ENCODE measurements at regions not wholly inside any gene's neighbourhood (a gene's known extent, or its start where the extent isn't known, plus 50 kb on each side); places are given as distances from the start of the nearest gene placed in this dataset.

DNA sequence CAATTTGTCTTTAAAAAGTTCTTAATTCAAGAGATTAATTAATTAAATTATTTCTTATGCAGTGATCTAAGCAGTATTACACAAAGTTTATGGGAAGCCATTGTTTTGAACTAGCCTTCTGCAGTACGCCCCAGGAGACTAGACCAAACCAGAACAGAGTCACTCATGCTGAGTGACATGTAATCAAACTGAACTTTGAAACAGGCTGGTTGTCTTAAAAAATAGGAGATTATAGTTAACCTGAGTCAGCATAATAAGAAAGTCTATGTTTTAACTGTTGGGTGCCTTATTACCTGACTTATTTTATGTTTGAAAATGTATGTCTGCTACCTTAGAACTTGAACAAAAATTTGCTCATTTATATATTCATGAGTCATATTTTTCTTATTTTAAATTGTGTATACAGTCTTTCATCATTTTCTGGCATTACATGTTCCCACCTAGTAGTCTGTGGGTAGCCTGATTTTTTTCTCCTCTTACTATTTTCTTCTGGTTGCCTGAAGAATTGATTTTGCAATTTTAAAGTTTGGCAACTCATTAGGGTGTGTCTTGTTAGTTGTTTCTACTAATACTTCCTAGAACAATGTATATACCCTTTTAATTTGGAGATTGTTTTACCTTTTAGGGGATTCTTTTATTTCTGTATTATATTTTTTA, 161.4 kb downstream of the AASDHPPT start:
- Histone ChIP-seq H3K9me2 (replicated peaks; ENCODE audit: insufficient read depth, low read length) (no peaks in the 10 kb centered on the region), H3K4me3 (ENCODE audit: low read length) (no peak overlapping the region), H3K4me1 (ENCODE audit: low read length) (no peaks in the 10 kb centered on the region), H3K36me3 (ENCODE audit: insufficient read depth, low read length) (no peaks in the 10 kb centered on the region), H3K9ac (ENCODE audit: low read length) (no peak overlapping the region), H2AFZ (ENCODE audit: low read length) (no peak overlapping the region), H3K4me2 (ENCODE audit: low read depth, low read length, poor library complexity, severe bottlenecking) (no peak overlapping the region), H3K9me3 (ENCODE audit: low read length) (no peaks in the 10 kb centered on the region), H3K27ac (ENCODE audit: low read length) (no peak overlapping the region), H3K27me3 (ENCODE audit: low read length) (no peaks in the 10 kb centered on the region), H3K79me2 (ENCODE audit: low read length) (no peaks in the 10 kb centered on the region), H4K20me1 (ENCODE audit: insufficient read depth, low read depth, low read length) (no peaks in the 10 kb centered on the region)
- DNase-seq: no peak

DNA sequence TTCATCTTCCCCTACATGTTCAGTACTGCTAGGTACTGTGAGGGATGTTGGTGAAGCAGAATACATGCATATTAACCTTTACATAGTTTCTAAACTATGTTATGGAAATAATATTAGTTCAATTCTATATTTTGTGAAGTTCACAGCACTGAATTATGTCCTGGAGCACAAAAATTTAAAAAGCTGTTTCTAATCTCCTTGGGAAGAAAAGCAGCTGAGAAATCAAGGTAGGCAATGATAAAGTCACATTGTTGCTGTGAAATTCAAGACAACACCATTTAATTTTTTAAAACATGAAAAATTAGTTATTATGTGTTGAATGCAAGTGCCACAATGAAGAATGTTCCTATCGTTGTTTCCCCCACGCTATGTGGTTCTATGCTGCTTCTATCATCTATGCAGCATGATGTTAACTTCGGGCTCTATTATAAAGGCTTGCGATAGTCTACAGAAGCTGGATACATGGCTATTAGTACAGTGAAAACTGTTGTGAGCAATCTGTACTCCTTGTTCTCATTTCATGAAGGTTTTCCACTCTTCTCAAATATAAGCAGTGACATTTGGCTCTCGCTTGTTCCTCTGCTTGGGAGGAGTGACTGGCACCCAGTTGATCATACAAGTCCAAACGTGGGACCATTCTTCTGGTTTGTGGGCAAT, 164.3 kb downstream of the AASDHPPT start:
- no peaks in the 10 kb centered on the region for H4K20me1 ChIP-seq (ENCODE audit: insufficient read depth, low read depth, low read length)
- H3K4me3 ChIP-seq (ENCODE audit: low read length): no peak overlapping the region
- H3K79me2 ChIP-seq (ENCODE audit: low read length): no peaks in the 10 kb centered on the region
- no peak overlapping the region for H2AFZ ChIP-seq (ENCODE audit: low read length)
- no peaks in the 10 kb centered on the region for H3K4me1 ChIP-seq (ENCODE audit: low read length)
- H3K27ac ChIP-seq (ENCODE audit: low read length): no peak overlapping the region
- H3K27me3 ChIP-seq (ENCODE audit: low read length): no peaks in the 10 kb centered on the region
- no peaks in the 10 kb centered on the region for H3K36me3 ChIP-seq (ENCODE audit: insufficient read depth, low read length)
- H3K4me2 ChIP-seq (ENCODE audit: low read depth, low read length, poor library complexity, severe bottlenecking): no peak overlapping the region
- H3K9me3 ChIP-seq (ENCODE audit: low read length): no peaks in the 10 kb centered on the region
- H3K9me2 ChIP-seq (replicated peaks; ENCODE audit: insufficient read depth, low read length): no peaks in the 10 kb centered on the region
- no peak overlapping the region for H3K9ac ChIP-seq (ENCODE audit: low read length)
- DNase-seq: no peak

GRCh38 chr11:106242718-106243415, 165.4 kb downstream of the AASDHPPT start:
- Histone ChIP-seq H3K4me1 (ENCODE audit: low read length) (no peaks in the 10 kb centered on the region), H3K27ac (ENCODE audit: low read length) (no peak overlapping the region), H3K36me3 (ENCODE audit: insufficient read depth, low read length) (no peaks in the 10 kb centered on the region), H3K79me2 (ENCODE audit: low read length) (no peaks in the 10 kb centered on the region), H3K9me3 (ENCODE audit: low read length) (no peaks in the 10 kb centered on the region), H3K27me3 (ENCODE audit: low read length) (no peaks in the 10 kb centered on the region), H4K20me1 (ENCODE audit: insufficient read depth, low read depth, low read length) (no peaks in the 10 kb centered on the region), H3K9me2 (replicated peaks; ENCODE audit: insufficient read depth, low read length) (no peaks in the 10 kb centered on the region), H3K4me2 (ENCODE audit: low read depth, low read length, poor library complexity, severe bottlenecking) (no peak overlapping the region), H3K4me3 (ENCODE audit: low read length) (no peak overlapping the region), H2AFZ (ENCODE audit: low read length) (no peak overlapping the region), H3K9ac (ENCODE audit: low read length) (no peak overlapping the region)
- DNase-seq: no peak

DNA sequence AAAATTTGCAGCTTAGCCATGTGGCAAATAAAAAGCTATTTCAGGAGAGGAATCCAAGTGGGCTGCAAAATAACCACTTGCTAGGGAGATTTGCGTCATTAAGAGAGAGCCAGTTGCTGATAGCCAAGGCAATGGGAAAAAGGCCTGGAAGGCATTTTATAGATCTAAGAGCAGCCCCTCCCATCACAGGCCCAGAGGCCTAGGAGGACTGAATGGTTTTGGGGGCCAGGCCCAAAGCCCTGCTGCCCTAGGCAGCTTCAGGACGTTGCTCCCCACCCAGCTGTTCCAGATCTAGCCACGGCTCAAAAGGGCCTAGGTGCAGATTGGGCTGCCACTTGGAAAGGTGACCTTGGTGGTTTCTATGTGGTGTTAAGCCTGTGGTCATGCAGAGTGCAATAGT, 169.0 kb downstream of the AASDHPPT start:
- Histone ChIP-seq H4K20me1 (ENCODE audit: insufficient read depth, low read depth, low read length) (no peaks in the 10 kb centered on the region), H3K36me3 (ENCODE audit: insufficient read depth, low read length) (no peaks in the 10 kb centered on the region), H3K9me3 (ENCODE audit: low read length) (no peaks in the 10 kb centered on the region), H3K9ac (ENCODE audit: low read length) (no peak overlapping the region), H3K27me3 (ENCODE audit: low read length) (no peaks in the 10 kb centered on the region), H3K4me1 (ENCODE audit: low read length) (no peaks in the 10 kb centered on the region), H3K9me2 (replicated peaks; ENCODE audit: insufficient read depth, low read length) (0 out of 2 replicates have a peak, but pooled peaks cover 4% of the 10 kb centered on the region), H3K4me2 (ENCODE audit: low read depth, low read length, poor library complexity, severe bottlenecking) (no peak overlapping the region), H3K27ac (ENCODE audit: low read length) (no peak overlapping the region), H3K4me3 (ENCODE audit: low read length) (no peak overlapping the region), H3K79me2 (ENCODE audit: low read length) (no peaks in the 10 kb centered on the region), H2AFZ (ENCODE audit: low read length) (no peak overlapping the region)
- DNase-seq: no peak

GRCh38 chr11:106249617-106250239, 172.3 kb downstream of the AASDHPPT start:
- Histone ChIP-seq H3K27me3 (ENCODE audit: low read length) (no peaks in the 10 kb centered on the region), H3K4me3 (ENCODE audit: low read length) (no peak overlapping the region), H3K9me3 (ENCODE audit: low read length) (no peaks in the 10 kb centered on the region), H3K4me2 (ENCODE audit: low read depth, low read length, poor library complexity, severe bottlenecking) (no peak overlapping the region), H3K9ac (ENCODE audit: low read length) (no peak overlapping the region), H3K4me1 (ENCODE audit: low read length) (no peaks in the 10 kb centered on the region), H2AFZ (ENCODE audit: low read length) (no peak overlapping the region), H3K79me2 (ENCODE audit: low read length) (no peaks in the 10 kb centered on the region), H3K36me3 (ENCODE audit: insufficient read depth, low read length) (no peaks in the 10 kb centered on the region), H4K20me1 (ENCODE audit: insufficient read depth, low read depth, low read length) (no peaks in the 10 kb centered on the region), H3K27ac (ENCODE audit: low read length) (no peak overlapping the region), H3K9me2 (replicated peaks; ENCODE audit: insufficient read depth, low read length) (0 out of 2 replicates have a peak, but pooled peaks cover 4% of the 10 kb centered on the region)
- no peak for DNase-seq

DNA sequence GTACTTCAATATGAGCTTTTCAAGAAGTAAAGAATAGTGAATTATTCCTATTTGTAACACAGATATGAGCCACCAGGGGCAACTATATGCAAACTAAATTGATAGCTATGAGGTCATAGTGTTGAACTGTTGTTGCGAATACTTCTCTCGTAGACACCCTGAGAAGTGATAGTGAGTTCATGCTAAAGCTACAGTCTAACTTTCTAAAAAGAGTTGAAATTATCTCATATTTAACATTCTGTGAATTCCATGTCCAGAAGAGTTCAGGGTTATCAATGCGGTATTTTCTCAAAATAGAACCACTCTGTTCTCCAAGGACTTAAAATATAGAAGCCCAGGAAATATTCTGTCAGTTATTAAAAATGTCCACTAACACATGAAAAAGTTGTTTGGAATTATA, 185.4 kb downstream of the AASDHPPT start:
- no peaks in the 10 kb centered on the region for H3K36me3 ChIP-seq (ENCODE audit: insufficient read depth, low read length)
- H4K20me1 ChIP-seq (ENCODE audit: insufficient read depth, low read depth, low read length): no peaks in the 10 kb centered on the region
- 0 out of 2 replicates have a peak, but pooled peaks cover 2% of the 10 kb centered on the region for H3K9me3 ChIP-seq (ENCODE audit: low read length)
- no peak for DNase-seq
- H2AFZ ChIP-seq (ENCODE audit: low read length): no peak overlapping the region
- no peak overlapping the region for H3K9ac ChIP-seq (ENCODE audit: low read length)
- no peak overlapping the region for H3K4me2 ChIP-seq (ENCODE audit: low read depth, low read length, poor library complexity, severe bottlenecking)
- no peak overlapping the region for H3K4me3 ChIP-seq (ENCODE audit: low read length)
- no peaks in the 10 kb centered on the region for H3K9me2 ChIP-seq (replicated peaks; ENCODE audit: insufficient read depth, low read length)
- no peak overlapping the region for H3K27ac ChIP-seq (ENCODE audit: low read length)
- no peaks in the 10 kb centered on the region for H3K27me3 ChIP-seq (ENCODE audit: low read length)
- H3K4me1 ChIP-seq (ENCODE audit: low read length): no peaks in the 10 kb centered on the region
- H3K79me2 ChIP-seq (ENCODE audit: low read length): no peaks in the 10 kb centered on the region

DNA sequence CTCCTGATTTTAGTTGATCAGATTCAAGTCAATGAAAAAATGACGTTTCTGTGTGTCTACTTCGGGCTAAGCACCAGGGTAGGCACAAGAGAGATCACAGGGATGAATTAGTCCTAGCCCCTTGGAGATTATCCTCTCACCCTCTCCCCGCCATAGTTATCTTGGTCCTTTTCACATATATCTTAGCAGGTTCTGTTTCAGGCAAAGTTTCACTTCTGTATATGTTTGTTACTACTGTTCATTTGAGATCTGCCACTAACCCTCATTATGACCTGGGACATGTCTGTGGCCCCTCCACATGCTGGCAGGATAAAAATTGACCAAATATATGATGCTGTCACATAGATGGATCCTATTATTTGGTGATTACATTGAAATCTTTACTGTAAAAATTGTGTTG, 186.1 kb downstream of the AASDHPPT start:
- Histone ChIP-seq H3K4me3 (ENCODE audit: low read length) (no peak overlapping the region), H3K4me2 (ENCODE audit: low read depth, low read length, poor library complexity, severe bottlenecking) (no peak overlapping the region)
- DNase-seq: no peak

GRCh38 chr11:106271086-106271485, 193.6 kb downstream of the AASDHPPT start:
- DNase-seq: no peak
- 0 out of 2 replicates have a peak, but pooled peaks cover 4% of the 10 kb centered on the region for H3K9me2 ChIP-seq (replicated peaks; ENCODE audit: insufficient read depth, low read length)

More for the DNA sequence above, 186.1 kb downstream of the AASDHPPT start:
- no peaks in the 10 kb centered on the region for H3K9me2 ChIP-seq (replicated peaks; ENCODE audit: insufficient read depth, low read length)
- H3K27ac ChIP-seq (ENCODE audit: low read length): no peak overlapping the region
- no peaks in the 10 kb centered on the region for H3K79me2 ChIP-seq (ENCODE audit: low read length)
- H3K9me3 ChIP-seq (ENCODE audit: low read length): 0 out of 2 replicates have a peak, but pooled peaks cover 2% of the 10 kb centered on the region
- no peaks in the 10 kb centered on the region for H3K27me3 ChIP-seq (ENCODE audit: low read length)
- H4K20me1 ChIP-seq (ENCODE audit: insufficient read depth, low read depth, low read length): no peaks in the 10 kb centered on the region
- H2AFZ ChIP-seq (ENCODE audit: low read length): no peak overlapping the region
- no peak overlapping the region for H3K9ac ChIP-seq (ENCODE audit: low read length)
- H3K4me1 ChIP-seq (ENCODE audit: low read length): no peaks in the 10 kb centered on the region
- H3K36me3 ChIP-seq (ENCODE audit: insufficient read depth, low read length): no peaks in the 10 kb centered on the region

More at GRCh38 chr11:106271086-106271485, 193.6 kb downstream of the AASDHPPT start:
- H3K9me3 ChIP-seq (ENCODE audit: low read length): peaks cover 7% of the 10 kb centered on the region
- no peak overlapping the region for H3K4me3 ChIP-seq (ENCODE audit: low read length)
- no peaks in the 10 kb centered on the region for H3K36me3 ChIP-seq (ENCODE audit: insufficient read depth, low read length)
- H3K4me2 ChIP-seq (ENCODE audit: low read depth, low read length, poor library complexity, severe bottlenecking): no peak overlapping the region
- H4K20me1 ChIP-seq (ENCODE audit: insufficient read depth, low read depth, low read length): no peaks in the 10 kb centered on the region
- H3K27me3 ChIP-seq (ENCODE audit: low read length): no peaks in the 10 kb centered on the region; the same call in 1 of the 2 replicates
- no peak overlapping the region for H2AFZ ChIP-seq (ENCODE audit: low read length)
- H3K4me1 ChIP-seq (ENCODE audit: low read length): no peaks in the 10 kb centered on the region
- H3K27ac ChIP-seq (ENCODE audit: low read length): no peak overlapping the region
- H3K79me2 ChIP-seq (ENCODE audit: low read length): no peaks in the 10 kb centered on the region
- H3K9ac ChIP-seq (ENCODE audit: low read length): no peak overlapping the region
